ENCODE measurements at regions not wholly inside any gene's neighbourhood (a gene's known extent, or its start where the extent isn't known, plus 50 kb on each side); places are given as distances from the start of the nearest gene placed in this dataset.

- ChIA-PET RAD21 (ENCODE audit: low non-redundant PET in 1 of 2, low total read pairs in 2 of 2, uncharacterized antibody in 2 of 2, unreplicated experiment in 2 of 2) (no interaction called here), CTCF (no interaction called here), POLR2A (no interaction called here)
- Histone ChIP-seq H3K79me2 (ENCODE audit: insufficient read depth, low read length) (no peaks in the 10 kb centered on the region), H3K27me3 (ENCODE audit: insufficient read depth, low read length) (no peaks in the 10 kb centered on the region), H3K9me3 (ENCODE audit: control insufficient read depth in 1 of 2, insufficient read depth in 1 of 2, low read depth in 1 of 2, low read length in 2 of 2) (peaks cover 11 to 19% of the 10 kb centered on the region in 2 experiments; a peak in 2 of 4 replicates), H4K20me1 (ENCODE audit: insufficient read depth) (no peaks in the 10 kb centered on the region), H3K4me1 (ENCODE audit: control insufficient read depth in 1 of 2, insufficient read depth in 2 of 2, low read length in 2 of 2) (no peaks in the 10 kb centered on the region), H2AFZ (ENCODE audit: low read depth, low read length, poor library complexity, severe bottlenecking) (no peak overlapping the region), H3K4me3 (replicated peaks in 1 of 2; ENCODE audit: low read depth in 1 of 2, low read length in 2 of 2) (no peak overlapping the region), H3K9me2 (ENCODE audit: insufficient read depth) (no peaks in the 10 kb centered on the region), H3K4me2 (ENCODE audit: low read length) (no peak overlapping the region), H3K36me3 (ENCODE audit: control insufficient read depth in 1 of 2, insufficient read depth in 2 of 2, low read length in 2 of 2) (no peaks in the 10 kb centered on the region), H3K27ac (ENCODE audit: low read depth, low read length) (no peak overlapping the region), H3K9ac (ENCODE audit: low read length) (no peak overlapping the region)
- TF ChIP-seq EZH2phosphoT487 (IDR thresholded peaks at IDR 0.05; ENCODE audit: borderline replicate concordance): no peak
- no peak for TF ChIP-seq POLR2AphosphoS5 (IDR thresholded peaks at IDR 0.05; ENCODE audit: low read depth, low read length)
- TF ChIP-seq SIN3A (IDR thresholded peaks at IDR 0.05; ENCODE audit: low read depth): no peak
- no peak for TF ChIP-seq SP1 (IDR thresholded peaks at IDR 0.05; ENCODE audit: low read depth)
- TF ChIP-seq ZBTB33 (IDR thresholded peaks at IDR 0.05; ENCODE audit: extremely low read depth, insufficient replicate concordance, low read length): no peak
- TF ChIP-seq, protein P1, sequence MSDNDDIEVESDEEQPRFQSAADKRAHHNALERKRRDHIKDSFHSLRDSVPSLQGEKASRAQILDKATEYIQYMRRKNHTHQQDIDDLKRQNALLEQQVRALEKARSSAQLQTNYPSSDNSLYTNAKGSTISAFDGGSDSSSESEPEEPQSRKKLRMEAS (IDR thresholded peaks at IDR 0.05): no peak
- no peak for TF ChIP-seq CBX3 (IDR thresholded peaks at IDR 0.05; ENCODE audit: low read depth)
- TF ChIP-seq ZNF274 (IDR thresholded peaks at IDR 0.05; ENCODE audit: low read depth, low read length): no peak
- TF ChIP-seq, protein P2, sequence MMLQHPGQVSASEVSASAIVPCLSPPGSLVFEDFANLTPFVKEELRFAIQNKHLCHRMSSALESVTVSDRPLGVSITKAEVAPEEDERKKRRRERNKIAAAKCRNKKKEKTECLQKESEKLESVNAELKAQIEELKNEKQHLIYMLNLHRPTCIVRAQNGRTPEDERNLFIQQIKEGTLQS (IDR thresholded peaks at IDR 0.05): no peak
- no peak for TF ChIP-seq ZFX (IDR thresholded peaks at IDR 0.05)
- no peak for TF ChIP-seq POLR2A (IDR thresholded peaks at IDR 0.05; ENCODE audit: borderline replicate concordance, extremely low read depth, insufficient read depth, insufficient read length)
- no peak for TF ChIP-seq JUND (IDR thresholded peaks at IDR 0.05)
- ATAC-seq: no peak
- no TSS peak for BruUV-seq (replicated peaks)
- intact Hi-C loops (cut with micrococcal nuclease): no loop called here
- no peak for DNase-seq (ENCODE audit: low read depth, low spot score)
Observed at GRCh38 chr15:87528873-87529272, 727.7 kb downstream of the NTRK3 start.
